ENCODE measurements at regions not wholly inside any gene's neighbourhood (a gene's known extent, or its start where the extent isn't known, plus 50 kb on each side); places are given as distances from the start of the nearest gene placed in this dataset.

DNA sequence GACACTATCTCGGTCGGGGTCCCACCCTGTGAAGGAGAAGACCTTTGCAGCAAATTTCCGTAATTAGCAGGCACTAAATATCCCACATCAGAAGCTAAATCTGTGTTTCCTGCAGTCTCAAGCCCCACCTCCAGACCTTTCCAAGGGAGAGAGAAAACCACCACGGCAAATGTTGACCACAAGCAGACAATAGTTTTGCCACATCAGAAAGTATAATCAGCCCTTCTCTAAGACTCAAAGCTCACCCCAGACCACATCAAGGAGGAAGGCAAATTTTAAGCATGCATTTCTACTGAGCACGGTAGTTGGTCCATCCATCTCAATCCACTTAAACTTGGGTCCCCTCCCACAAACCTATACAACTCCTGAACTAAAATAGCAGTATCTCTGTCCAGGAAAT lies 398.5 kb downstream of the GPM6A start:
- Histone ChIP-seq H2AFZ (no peak overlapping the region), H3F3A (replicated peaks; ENCODE audit: low read depth) (no peaks in the 10 kb centered on the region), H3K4me1 (ENCODE audit: insufficient read depth) (peaks cover 7% of the 10 kb centered on the region), H4K20me1 (replicated peaks; ENCODE audit: insufficient read depth) (no peaks in the 10 kb centered on the region), H3K27me3 (ENCODE audit: insufficient read depth) (no peaks in the 10 kb centered on the region), H3K9me2 (ENCODE audit: insufficient read depth) (peaks cover 8% of the 10 kb centered on the region; the same call in 1 of the 2 replicates), H3K36me3 (ENCODE audit: insufficient read depth) (no peaks in the 10 kb centered on the region; the same call in 1 of the 2 replicates), H3K4me2 (0 out of 2 replicates have a peak overlapping the region, but pooled peaks have one; percentile 37), H3K79me2 (replicated peaks; ENCODE audit: insufficient read depth) (no peaks in the 10 kb centered on the region), H3K27ac (ENCODE audit: low read depth) (no peak overlapping the region), H3K4me3 (no peak overlapping the region)
- Mint-ChIP-seq H3K4me3 (no peak overlapping the region), H3K9me3 (peaks cover 15% of the 10 kb centered on the region), H3K27me3 (ENCODE audit: insufficient read depth, low read depth, poor library complexity) (peaks cover 4% of the 10 kb centered on the region), H3K4me1 (peaks cover 25% of the 10 kb centered on the region), H3K36me3 (ENCODE audit: low read depth) (peaks cover 13% of the 10 kb centered on the region; the same call in 2 of the 3 replicates), H3K27ac (no peak overlapping the region)
- DNase-seq (ENCODE audit: low spot score): no peak
- ATAC-seq: no peak
- TF ChIP-seq ZNF114 (CRISPR knock-in tag; IDR thresholded peaks at IDR 0.05): no peak
- no peak for TF ChIP-seq EZH2phosphoT487 (IDR thresholded peaks at IDR 0.05; ENCODE audit: unreplicated experiment)
- no peak for TF ChIP-seq STAT1 (IDR thresholded peaks at IDR 0.05; ENCODE audit: unreplicated experiment)
- TF ChIP-seq, protein P1, sequence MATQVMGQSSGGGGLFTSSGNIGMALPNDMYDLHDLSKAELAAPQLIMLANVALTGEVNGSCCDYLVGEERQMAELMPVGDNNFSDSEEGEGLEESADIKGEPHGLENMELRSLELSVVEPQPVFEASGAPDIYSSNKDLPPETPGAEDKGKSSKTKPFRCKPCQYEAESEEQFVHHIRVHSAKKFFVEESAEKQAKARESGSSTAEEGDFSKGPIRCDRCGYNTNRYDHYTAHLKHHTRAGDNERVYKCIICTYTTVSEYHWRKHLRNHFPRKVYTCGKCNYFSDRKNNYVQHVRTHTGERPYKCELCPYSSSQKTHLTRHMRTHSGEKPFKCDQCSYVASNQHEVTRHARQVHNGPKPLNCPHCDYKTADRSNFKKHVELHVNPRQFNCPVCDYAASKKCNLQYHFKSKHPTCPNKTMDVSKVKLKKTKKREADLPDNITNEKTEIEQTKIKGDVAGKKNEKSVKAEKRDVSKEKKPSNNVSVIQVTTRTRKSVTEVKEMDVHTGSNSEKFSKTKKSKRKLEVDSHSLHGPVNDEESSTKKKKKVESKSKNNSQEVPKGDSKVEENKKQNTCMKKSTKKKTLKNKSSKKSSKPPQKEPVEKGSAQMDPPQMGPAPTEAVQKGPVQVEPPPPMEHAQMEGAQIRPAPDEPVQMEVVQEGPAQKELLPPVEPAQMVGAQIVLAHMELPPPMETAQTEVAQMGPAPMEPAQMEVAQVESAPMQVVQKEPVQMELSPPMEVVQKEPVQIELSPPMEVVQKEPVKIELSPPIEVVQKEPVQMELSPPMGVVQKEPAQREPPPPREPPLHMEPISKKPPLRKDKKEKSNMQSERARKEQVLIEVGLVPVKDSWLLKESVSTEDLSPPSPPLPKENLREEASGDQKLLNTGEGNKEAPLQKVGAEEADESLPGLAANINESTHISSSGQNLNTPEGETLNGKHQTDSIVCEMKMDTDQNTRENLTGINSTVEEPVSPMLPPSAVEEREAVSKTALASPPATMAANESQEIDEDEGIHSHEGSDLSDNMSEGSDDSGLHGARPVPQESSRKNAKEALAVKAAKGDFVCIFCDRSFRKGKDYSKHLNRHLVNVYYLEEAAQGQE (IDR thresholded peaks at IDR 0.05; ENCODE audit: unreplicated experiment): no peak
- TF ChIP-seq, protein P2, sequence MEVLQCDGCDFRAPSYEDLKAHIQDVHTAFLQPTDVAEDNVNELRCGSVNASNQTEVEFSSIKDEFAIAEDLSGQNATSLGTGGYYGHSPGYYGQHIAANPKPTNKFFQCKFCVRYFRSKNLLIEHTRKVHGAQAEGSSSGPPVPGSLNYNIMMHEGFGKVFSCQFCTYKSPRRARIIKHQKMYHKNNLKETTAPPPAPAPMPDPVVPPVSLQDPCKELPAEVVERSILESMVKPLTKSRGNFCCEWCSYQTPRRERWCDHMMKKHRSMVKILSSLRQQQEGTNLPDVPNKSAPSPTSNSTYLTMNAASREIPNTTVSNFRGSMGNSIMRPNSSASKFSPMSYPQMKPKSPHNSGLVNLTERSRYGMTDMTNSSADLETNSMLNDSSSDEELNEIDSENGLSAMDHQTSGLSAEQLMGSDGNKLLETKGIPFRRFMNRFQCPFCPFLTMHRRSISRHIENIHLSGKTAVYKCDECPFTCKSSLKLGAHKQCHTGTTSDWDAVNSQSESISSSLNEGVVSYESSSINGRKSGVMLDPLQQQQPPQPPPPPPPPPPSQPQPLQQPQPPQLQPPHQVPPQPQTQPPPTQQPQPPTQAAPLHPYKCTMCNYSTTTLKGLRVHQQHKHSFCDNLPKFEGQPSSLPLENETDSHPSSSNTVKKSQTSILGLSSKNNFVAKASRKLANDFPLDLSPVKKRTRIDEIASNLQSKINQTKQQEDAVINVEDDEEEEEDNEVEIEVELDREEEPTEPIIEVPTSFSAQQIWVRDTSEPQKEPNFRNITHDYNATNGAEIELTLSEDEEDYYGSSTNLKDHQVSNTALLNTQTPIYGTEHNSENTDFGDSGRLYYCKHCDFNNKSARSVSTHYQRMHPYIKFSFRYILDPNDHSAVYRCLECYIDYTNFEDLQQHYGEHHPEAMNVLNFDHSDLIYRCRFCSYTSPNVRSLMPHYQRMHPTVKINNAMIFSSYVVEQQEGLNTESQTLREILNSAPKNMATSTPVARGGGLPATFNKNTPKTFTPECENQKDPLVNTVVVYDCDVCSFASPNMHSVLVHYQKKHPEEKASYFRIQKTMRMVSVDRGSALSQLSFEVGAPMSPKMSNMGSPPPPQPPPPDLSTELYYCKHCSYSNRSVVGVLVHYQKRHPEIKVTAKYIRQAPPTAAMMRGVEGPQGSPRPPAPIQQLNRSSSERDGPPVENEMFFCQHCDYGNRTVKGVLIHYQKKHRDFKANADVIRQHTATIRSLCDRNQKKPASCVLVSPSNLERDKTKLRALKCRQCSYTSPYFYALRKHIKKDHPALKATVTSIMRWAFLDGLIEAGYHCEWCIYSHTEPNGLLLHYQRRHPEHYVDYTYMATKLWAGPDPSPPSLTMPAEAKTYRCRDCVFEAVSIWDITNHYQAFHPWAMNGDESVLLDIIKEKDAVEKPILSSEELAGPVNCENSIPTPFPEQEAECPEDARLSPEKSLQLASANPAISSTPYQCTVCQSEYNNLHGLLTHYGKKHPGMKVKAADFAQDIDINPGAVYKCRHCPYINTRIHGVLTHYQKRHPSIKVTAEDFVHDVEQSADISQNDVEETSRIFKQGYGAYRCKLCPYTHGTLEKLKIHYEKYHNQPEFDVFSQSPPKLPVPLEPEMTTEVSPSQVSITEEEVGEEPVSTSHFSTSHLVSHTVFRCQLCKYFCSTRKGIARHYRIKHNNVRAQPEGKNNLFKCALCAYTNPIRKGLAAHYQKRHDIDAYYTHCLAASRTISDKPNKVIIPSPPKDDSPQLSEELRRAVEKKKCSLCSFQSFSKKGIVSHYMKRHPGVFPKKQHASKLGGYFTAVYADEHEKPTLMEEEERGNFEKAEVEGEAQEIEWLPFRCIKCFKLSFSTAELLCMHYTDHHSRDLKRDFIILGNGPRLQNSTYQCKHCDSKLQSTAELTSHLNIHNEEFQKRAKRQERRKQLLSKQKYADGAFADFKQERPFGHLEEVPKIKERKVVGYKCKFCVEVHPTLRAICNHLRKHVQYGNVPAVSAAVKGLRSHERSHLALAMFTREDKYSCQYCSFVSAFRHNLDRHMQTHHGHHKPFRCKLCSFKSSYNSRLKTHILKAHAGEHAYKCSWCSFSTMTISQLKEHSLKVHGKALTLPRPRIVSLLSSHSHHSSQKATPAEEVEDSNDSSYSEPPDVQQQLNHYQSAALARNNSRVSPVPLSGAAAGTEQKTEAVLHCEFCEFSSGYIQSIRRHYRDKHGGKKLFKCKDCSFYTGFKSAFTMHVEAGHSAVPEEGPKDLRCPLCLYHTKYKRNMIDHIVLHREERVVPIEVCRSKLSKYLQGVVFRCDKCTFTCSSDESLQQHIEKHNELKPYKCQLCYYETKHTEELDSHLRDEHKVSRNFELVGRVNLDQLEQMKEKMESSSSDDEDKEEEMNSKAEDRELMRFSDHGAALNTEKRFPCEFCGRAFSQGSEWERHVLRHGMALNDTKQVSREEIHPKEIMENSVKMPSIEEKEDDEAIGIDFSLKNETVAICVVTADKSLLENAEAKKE (CRISPR knock-in tag; IDR thresholded peaks at IDR 0.05): no peak
- TF ChIP-seq, protein P3, sequence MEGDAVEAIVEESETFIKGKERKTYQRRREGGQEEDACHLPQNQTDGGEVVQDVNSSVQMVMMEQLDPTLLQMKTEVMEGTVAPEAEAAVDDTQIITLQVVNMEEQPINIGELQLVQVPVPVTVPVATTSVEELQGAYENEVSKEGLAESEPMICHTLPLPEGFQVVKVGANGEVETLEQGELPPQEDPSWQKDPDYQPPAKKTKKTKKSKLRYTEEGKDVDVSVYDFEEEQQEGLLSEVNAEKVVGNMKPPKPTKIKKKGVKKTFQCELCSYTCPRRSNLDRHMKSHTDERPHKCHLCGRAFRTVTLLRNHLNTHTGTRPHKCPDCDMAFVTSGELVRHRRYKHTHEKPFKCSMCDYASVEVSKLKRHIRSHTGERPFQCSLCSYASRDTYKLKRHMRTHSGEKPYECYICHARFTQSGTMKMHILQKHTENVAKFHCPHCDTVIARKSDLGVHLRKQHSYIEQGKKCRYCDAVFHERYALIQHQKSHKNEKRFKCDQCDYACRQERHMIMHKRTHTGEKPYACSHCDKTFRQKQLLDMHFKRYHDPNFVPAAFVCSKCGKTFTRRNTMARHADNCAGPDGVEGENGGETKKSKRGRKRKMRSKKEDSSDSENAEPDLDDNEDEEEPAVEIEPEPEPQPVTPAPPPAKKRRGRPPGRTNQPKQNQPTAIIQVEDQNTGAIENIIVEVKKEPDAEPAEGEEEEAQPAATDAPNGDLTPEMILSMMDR (conservative IDR thresholded peaks at IDR 0.05; ENCODE audit: low read depth in 2 of 2): no peak
- no peak for TF ChIP-seq POLR2AphosphoS5 (IDR thresholded peaks at IDR 0.05; ENCODE audit: low read depth)
- no peak for TF ChIP-seq ZNF331 (CRISPR knock-in tag; IDR thresholded peaks at IDR 0.05; ENCODE audit: low read depth)
- TF ChIP-seq CREB1 (CRISPR knock-in tag; IDR thresholded peaks at IDR 0.05; ENCODE audit: low read depth): no peak
- TF ChIP-seq JUNB (IDR thresholded peaks at IDR 0.05; ENCODE audit: unreplicated experiment): no peak
- no peak for TF ChIP-seq NANOG (IDR thresholded peaks at IDR 0.05; ENCODE audit: borderline replicate concordance)
- TF ChIP-seq EZH2 (IDR thresholded peaks at IDR 0.05; ENCODE audit: low read depth, unreplicated experiment): no peak
- TF ChIP-seq, protein P4, sequence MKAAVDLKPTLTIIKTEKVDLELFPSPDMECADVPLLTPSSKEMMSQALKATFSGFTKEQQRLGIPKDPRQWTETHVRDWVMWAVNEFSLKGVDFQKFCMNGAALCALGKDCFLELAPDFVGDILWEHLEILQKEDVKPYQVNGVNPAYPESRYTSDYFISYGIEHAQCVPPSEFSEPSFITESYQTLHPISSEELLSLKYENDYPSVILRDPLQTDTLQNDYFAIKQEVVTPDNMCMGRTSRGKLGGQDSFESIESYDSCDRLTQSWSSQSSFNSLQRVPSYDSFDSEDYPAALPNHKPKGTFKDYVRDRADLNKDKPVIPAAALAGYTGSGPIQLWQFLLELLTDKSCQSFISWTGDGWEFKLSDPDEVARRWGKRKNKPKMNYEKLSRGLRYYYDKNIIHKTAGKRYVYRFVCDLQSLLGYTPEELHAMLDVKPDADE (IDR thresholded peaks at IDR 0.05): no peak

All from GM23338 (cell line).